Heart right ventricle (tissue), 16 donors: ENCODE measurements at regions not wholly inside any gene's neighbourhood (a gene's known extent, or its start where the extent isn't known, plus 50 kb on each side); places are given as distances from the start of the nearest gene placed in this dataset.

Source experiments
- ATAC-seq, 8 donors: fragments of 200-7000 bp; cut with Tn5 transposase; one replicate each; pipeline ENCODE4 v1.9.1; 2020; ENCODE audit warnings: mild to moderate bottlenecking in 8 of 8, moderate library complexity in 8 of 8, moderate number of reproducible peaks in 1 of 8
- DNase-seq, 2 donors: peaks; one replicate each; pipeline ENCODE4 v3.0.0-alpha.2; 2020
- H3K27ac ChIP-seq, 10 donors: fragments of 200-600 bp; sonication (generic) in 2 of 10; one replicate each; pipeline versions ENCODE4 v1.5.0 to v1.8.0; 2020 to 2022; ENCODE audit warnings: mild to moderate bottlenecking in 3 of 10
- H3K27me3 ChIP-seq, 7 donors: fragments of 200-600 bp; one replicate each; pipeline ENCODE4 v1.8.0; 2021 to 2022; ENCODE audit warnings: mild to moderate bottlenecking in 2 of 7
- H3K36me3 ChIP-seq, 9 donors: fragments of 200-600 bp; sonication (generic) in 1 of 9; one replicate each; pipeline versions ENCODE4 v1.5.0 to v1.8.0; 2020 to 2022; ENCODE audit warnings: mild to moderate bottlenecking in 2 of 9
- H3K4me1 ChIP-seq, 9 donors: fragments of 200-600 bp; sonication (generic) in 1 of 9; one replicate each; pipeline versions ENCODE4 v1.5.0 to v1.8.0; 2020 to 2022; ENCODE audit warnings: mild to moderate bottlenecking in 4 of 9
- H3K4me3 ChIP-seq, 10 donors: fragments of 200-600 bp; sonication (generic) in 2 of 10; one replicate each; pipeline versions ENCODE4 v1.5.0 to v1.8.0; 2020 to 2022; ENCODE audit warnings: mild to moderate bottlenecking in 7 of 10, moderate library complexity in 2 of 10
- H3K9me3 ChIP-seq, 11 donors: fragments of 200-600 bp in 10 of 11; sonication (generic) in 2 of 11; one replicate each; pipeline versions ENCODE4 v1.5.0 to v1.8.0; 2013 to 2022; ENCODE audit warnings: mild to moderate bottlenecking in 2 of 11, control low read depth in 1 of 11, moderate library complexity in 1 of 11
- WGBS, 2 donors: extraction: QIAGEN DNeasy Blood & Tissue Kit; methylation state at CpG; one replicate each; pipeline ENCODE4 v1.1.7; 2013; ENCODE audit warnings: inconsistent platforms in 1 of 2; 5-methylcytosine and 5-hydroxymethylcytosine counted together
- intact Hi-C, 10 donors: fragments of 100-400 bp; cut with DNase I; formaldehyde crosslinking; loops; one replicate each; pipeline versions ENCODE4 v1.11.1 to v1.14.2; 2022
- TF ChIP-seq, protein P1 (sequence below), 9 donors: fragments of 200-600 bp; sonication (generic) in 2 of 9; IDR thresholded peaks; one replicate each; pipeline versions ENCODE4 v1.5.0 to v1.8.0; 2021 to 2022; ENCODE audit warnings: antibody characterized with exemption in 9 of 9, mild to moderate bottlenecking in 5 of 9, moderate library complexity in 1 of 9
- donor health status: Arrhythmogenic right ventricular cardiomyopathy.
- donor health status: ischemic (EF 13 %, LVEDD 7.1; RV severe dilation, severe dysfunction).
- donor health status: healthy with polysubstance abuse.
- donor health status: DM: no; HTN: yes; CAD: no.
- donor health status: DM: no; HTN: no; CAD: no.
- donor health status: ischemic (EF 25% LVEDD 6.9; RV normal size, moderate dysfunction).
- donor health status: ischemic (EF 25% LVEDD 5.7; RV mildly dilated, moderate dysfunction).
- donor health status: healthy.
- donor health status: DM: yes; HTN: yes; CAD: no.
- donor health status: Ischemic cardiomyopathy.
- donor health status: ischemic (EF 35%, LVEDD 5.7; RV mildly dilated, moderate dysfunction).
- donor health status: nonischemic (EF 11% LVEDD 7.7; RV severe dilation, severe dysfunction).
- donor health status: DM: yes; HTN: yes; CAD: no.
- donor health status: PGD.
- donor health status: ischemic (EF 29% LVEDD 5.4; RV normal size, mild dysfunction).
- donor health status: nonischemic (EF 23%, LVEDD 6.1; RV moderate dilation, normal function).

DNA sequence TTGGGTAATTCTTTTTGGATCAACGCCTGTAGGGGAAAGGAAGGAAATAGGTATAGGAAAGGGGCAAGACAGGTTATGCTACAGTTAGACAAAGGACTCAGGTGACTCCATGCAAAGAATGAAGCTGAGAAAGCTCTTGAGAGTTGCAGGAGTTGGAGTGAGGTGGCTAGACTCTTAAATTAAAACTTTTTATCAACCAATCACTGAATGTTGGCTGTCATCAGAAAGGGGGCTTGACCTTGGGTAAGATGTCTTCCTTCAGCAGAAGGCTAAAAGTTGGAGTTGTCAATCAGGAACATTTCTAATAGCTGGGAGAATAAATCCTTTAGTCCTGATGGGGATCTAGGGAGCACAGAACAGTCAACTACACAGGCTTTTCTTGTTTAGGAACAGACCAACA is 595.4 kb downstream of the SLC16A7 start:
- TF ChIP-seq, protein P1, sequence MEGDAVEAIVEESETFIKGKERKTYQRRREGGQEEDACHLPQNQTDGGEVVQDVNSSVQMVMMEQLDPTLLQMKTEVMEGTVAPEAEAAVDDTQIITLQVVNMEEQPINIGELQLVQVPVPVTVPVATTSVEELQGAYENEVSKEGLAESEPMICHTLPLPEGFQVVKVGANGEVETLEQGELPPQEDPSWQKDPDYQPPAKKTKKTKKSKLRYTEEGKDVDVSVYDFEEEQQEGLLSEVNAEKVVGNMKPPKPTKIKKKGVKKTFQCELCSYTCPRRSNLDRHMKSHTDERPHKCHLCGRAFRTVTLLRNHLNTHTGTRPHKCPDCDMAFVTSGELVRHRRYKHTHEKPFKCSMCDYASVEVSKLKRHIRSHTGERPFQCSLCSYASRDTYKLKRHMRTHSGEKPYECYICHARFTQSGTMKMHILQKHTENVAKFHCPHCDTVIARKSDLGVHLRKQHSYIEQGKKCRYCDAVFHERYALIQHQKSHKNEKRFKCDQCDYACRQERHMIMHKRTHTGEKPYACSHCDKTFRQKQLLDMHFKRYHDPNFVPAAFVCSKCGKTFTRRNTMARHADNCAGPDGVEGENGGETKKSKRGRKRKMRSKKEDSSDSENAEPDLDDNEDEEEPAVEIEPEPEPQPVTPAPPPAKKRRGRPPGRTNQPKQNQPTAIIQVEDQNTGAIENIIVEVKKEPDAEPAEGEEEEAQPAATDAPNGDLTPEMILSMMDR (IDR thresholded peaks at IDR 0.05) = no peak
- intact Hi-C loops = no loop called here
- Histone ChIP-seq H3K4me1 (no peaks in the 10 kb centered on the region), H3K9me3 (peaks cover 0 to 12% (median 0%) of the 10 kb centered on the region in 11 donors), H3K27ac (no peak overlapping the region), H3K36me3 (no peaks in the 10 kb centered on the region), H3K27me3 (no peaks in the 10 kb centered on the region), H3K4me3 (no peak overlapping the region)
- 56 to 81% methylated on average over 1 of the region's 1 CpG for WGBS, 2 donors
- no peak for ATAC-seq
- no peak for DNase-seq

DNA sequence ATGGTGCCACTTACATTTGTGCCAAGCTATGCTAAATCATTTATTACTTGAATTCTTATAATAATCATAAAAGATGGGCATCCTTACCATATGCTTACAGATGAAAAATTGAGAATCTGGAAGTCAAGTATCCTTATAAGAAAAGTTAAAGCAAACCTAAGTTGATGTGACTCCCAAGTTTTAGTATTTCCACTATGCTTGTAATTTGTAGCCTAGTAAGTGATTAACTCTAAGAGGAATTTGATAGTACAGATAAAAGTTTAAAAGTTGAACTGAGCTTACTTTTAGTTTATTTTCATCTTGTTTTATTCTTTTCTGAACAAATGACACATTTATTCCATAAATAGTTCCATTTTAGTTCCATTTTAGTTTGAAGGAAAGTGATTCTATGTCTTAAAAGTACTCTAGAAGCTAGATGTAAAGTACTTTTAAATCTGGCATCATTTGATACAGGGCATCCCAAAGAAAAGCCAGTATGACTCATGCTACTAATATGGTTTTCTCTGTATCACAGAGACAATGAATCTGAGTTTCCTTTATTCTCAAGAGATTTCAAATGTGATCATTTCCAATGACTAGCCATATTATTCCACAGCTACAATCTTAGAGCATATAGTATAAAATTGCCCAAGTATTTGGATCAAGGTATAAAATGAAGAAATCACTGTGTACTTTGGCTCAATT is 596.0 kb downstream of the SLC16A7 start:
- H3K27me3 ChIP-seq = no peaks in the 10 kb centered on the region
- no peak for DNase-seq
- H3K4me3 ChIP-seq = no peak overlapping the region
- H3K36me3 ChIP-seq = no peaks in the 10 kb centered on the region
- intact Hi-C loops = no loop called here
- H3K9me3 ChIP-seq = peaks cover 0 to 12% (median 0%) of the 10 kb centered on the region in 11 donors
- ATAC-seq = no peak
- no peak overlapping the region for H3K27ac ChIP-seq
- TF ChIP-seq, protein P1 (IDR thresholded peaks at IDR 0.05) = no peak
- H3K4me1 ChIP-seq = no peaks in the 10 kb centered on the region

DNA sequence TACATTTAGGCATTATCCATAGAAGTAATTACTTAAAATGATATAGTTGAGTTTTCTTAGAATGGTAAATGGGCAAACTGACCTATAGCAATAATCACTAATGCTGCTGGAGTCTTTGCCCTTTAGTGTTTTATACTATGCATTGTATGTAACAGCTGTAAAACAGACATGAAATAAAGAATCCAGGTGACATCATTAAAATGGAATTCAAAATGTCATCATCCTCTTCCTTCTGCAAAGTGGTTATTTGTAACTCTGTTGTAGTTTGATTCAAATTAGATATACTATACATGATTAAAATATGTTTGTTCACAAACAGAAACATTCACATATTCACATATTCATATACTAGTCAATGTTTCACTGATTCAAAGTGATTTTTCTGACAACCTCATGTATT is 598.8 kb downstream of the SLC16A7 start:
- H3K27ac ChIP-seq = no peak overlapping the region
- no peaks in the 10 kb centered on the region for H3K27me3 ChIP-seq
- TF ChIP-seq, protein P1 (IDR thresholded peaks at IDR 0.05) = no peak
- H3K36me3 ChIP-seq = no peaks in the 10 kb centered on the region
- no peaks in the 10 kb centered on the region for H3K4me1 ChIP-seq
- ATAC-seq (no peak), DNase-seq (no peak)
- H3K4me3 ChIP-seq = no peak overlapping the region
- intact Hi-C loops = no loop called here
- H3K9me3 ChIP-seq = no peaks in the 10 kb centered on the region

DNA sequence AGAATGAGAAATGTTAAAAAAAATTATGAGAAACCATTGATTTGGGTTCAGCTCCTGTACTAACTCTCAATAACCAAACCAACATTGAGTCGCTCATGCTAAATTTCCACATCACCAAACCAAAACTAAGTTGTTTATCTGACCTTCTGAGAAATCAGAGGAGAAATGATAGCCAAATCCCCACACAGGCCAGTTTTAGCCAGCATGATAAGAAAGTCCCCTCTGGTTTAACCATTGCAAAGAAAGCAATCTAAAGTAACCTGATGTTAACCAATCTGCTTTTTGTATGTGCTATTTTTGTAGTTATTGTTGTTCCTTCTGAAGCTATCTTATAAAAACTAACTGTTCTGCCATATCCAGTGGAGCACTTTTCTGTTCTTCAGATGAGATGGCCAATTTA is 599.7 kb downstream of the SLC16A7 start:
- H3K4me1 ChIP-seq = no peaks in the 10 kb centered on the region

More for the DNA sequence above, 599.7 kb downstream of the SLC16A7 start:
- H3K36me3 ChIP-seq = no peaks in the 10 kb centered on the region
- TF ChIP-seq, protein P1 (IDR thresholded peaks at IDR 0.05) = no peak
- H3K9me3 ChIP-seq = no peaks in the 10 kb centered on the region
- 81 to 82% methylated on average over 1 of the region's 1 CpG for whole genome bisulfite sequencing, 2 donors
- H3K27ac ChIP-seq = no peak overlapping the region
- H3K27me3 ChIP-seq = no peaks in the 10 kb centered on the region
- no peak for ATAC-seq
- no peak overlapping the region for H3K4me3 ChIP-seq
- no peak for DNase-seq
- intact Hi-C loops = no loop called here
